Neuronal stem cell (in vitro differentiated cells): ENCODE measurements at regions not wholly inside any gene's neighbourhood (a gene's known extent, or its start where the extent isn't known, plus 50 kb on each side); places are given as distances from the start of the nearest gene placed in this dataset.

Experiments used
- DNase-seq: peaks from one replicate; pipeline ENCODE4 v3.0.0-alpha.2; 2013; ENCODE audit warnings: low spot score
- H2AFZ ChIP-seq: one replicate; pipeline ENCODE4 v1.6.1; 2013; ENCODE audit warnings: mild to moderate bottlenecking, low read length, inconsistent platforms
- H2AK5ac ChIP-seq: 2 replicates; pipeline ENCODE4 v1.6.1; 2013; ENCODE audit warnings: low read depth, mild to moderate bottlenecking, inconsistent platforms, low read length, moderate library complexity, mixed read lengths
- H2BK120ac ChIP-seq: 2 replicates; pipeline ENCODE4 v1.6.1; 2013; ENCODE audit warnings: low read depth, mild to moderate bottlenecking, inconsistent platforms, low read length, moderate library complexity, mixed read lengths
- H2BK12ac ChIP-seq: one replicate; pipeline ENCODE4 v1.6.1; 2013; ENCODE audit warnings: low read length, inconsistent platforms
- H2BK15ac ChIP-seq: 2 replicates; pipeline ENCODE4 v1.6.1; 2013; ENCODE audit warnings: mild to moderate bottlenecking, low read length, inconsistent platforms, mixed read lengths
- H2BK5ac ChIP-seq: one replicate; pipeline ENCODE4 v1.6.1; 2013; ENCODE audit warnings: inconsistent platforms, mild to moderate bottlenecking, low read length, moderate library complexity
- H3K14ac ChIP-seq: one replicate; pipeline ENCODE4 v1.6.1; 2013; ENCODE audit warnings: low read length, inconsistent platforms
- H3K18ac ChIP-seq: 2 replicates; pipeline ENCODE4 v1.6.1; 2013; ENCODE audit warnings: low read length, inconsistent platforms
- H3K23ac ChIP-seq: 2 replicates; pipeline ENCODE4 v1.6.1; 2013; ENCODE audit warnings: low read depth, mild to moderate bottlenecking, mixed read lengths, low read length, inconsistent platforms; ENCODE audit not compliant: poor library complexity
- H3K27ac ChIP-seq: replicated peaks from 3 replicates; pipeline ENCODE4 v1.5.1; 2013; ENCODE audit warnings: low read length, inconsistent platforms
- H3K27me3 ChIP-seq, 3 experiments: 2 replicates each; pipeline ENCODE4 v1.6.1; 2013; ENCODE audit warnings: low read length in 3 of 3, mild to moderate bottlenecking in 2 of 3, inconsistent platforms in 1 of 3, low read depth in 1 of 3, mixed read lengths in 1 of 3, moderate library complexity in 1 of 3; ENCODE audit not compliant: control insufficient read depth in 3 of 3, insufficient read depth in 3 of 3
- H3K36me3 ChIP-seq, 2 donors: replicated peaks in 1 of 2; 2 replicates each; pipeline ENCODE4 v1.6.1; 2013; ENCODE audit warnings: low read length in 2 of 2; ENCODE audit not compliant: control insufficient read depth in 2 of 2, insufficient read depth in 2 of 2
- H3K4ac ChIP-seq: 2 replicates; pipeline ENCODE4 v1.6.1; 2013; ENCODE audit warnings: inconsistent platforms, mild to moderate bottlenecking, low read length, moderate library complexity
- H3K4me1 ChIP-seq, 2 donors: 1 replicate in 1 of 2; 2 replicates in 1 of 2; pipeline ENCODE4 v1.6.1; 2013; ENCODE audit warnings: low read length in 2 of 2, low read depth in 1 of 2; ENCODE audit not compliant: control insufficient read depth in 2 of 2, insufficient read depth in 1 of 2
- H3K4me2 ChIP-seq: one replicate; pipeline ENCODE4 v1.6.1; 2013; ENCODE audit warnings: mild to moderate bottlenecking, low read length, inconsistent platforms; ENCODE audit not compliant: insufficient read depth, poor library complexity, severe bottlenecking
- H3K4me3 ChIP-seq, 2 donors: 2 replicates each; pipeline ENCODE4 v1.5.1; 2013; ENCODE audit warnings: low read length in 2 of 2, mild to moderate bottlenecking in 2 of 2, inconsistent platforms in 1 of 2, moderate library complexity in 1 of 2
- H3K79me1 ChIP-seq: one replicate; pipeline ENCODE4 v1.6.1; 2013; ENCODE audit warnings: low read depth, mild to moderate bottlenecking, inconsistent platforms, low read length, moderate library complexity
- H3K9ac ChIP-seq: one replicate; pipeline ENCODE4 v1.6.1; 2013; ENCODE audit warnings: mild to moderate bottlenecking, low read depth, low read length, inconsistent platforms; ENCODE audit not compliant: poor library complexity
- H3K9me3 ChIP-seq, 2 donors: replicated peaks in 1 of 2; 2 replicates each; pipeline versions ENCODE3 to v1.6.1; 2013; ENCODE audit warnings: low read length in 2 of 2, mild to moderate bottlenecking in 2 of 2, inconsistent platforms in 1 of 2, low read depth in 1 of 2, mixed read lengths in 1 of 2, moderate library complexity in 1 of 2; ENCODE audit not compliant: control insufficient read depth in 2 of 2, insufficient read depth in 1 of 2
- H4K8ac ChIP-seq: one replicate; pipeline ENCODE4 v1.6.1; 2013; ENCODE audit warnings: low read depth, mild to moderate bottlenecking, inconsistent platforms, low read length, moderate library complexity
- H4K91ac ChIP-seq: one replicate; pipeline ENCODE4 v1.6.1; 2013; ENCODE audit warnings: low read length, low read depth, mild to moderate bottlenecking, inconsistent platforms; ENCODE audit not compliant: poor library complexity
- WGBS, 2 donors: extraction: QIAGEN DNeasy Blood & Tissue Kit; methylation state at CpG; one replicate each; pipeline ENCODE4 v1.1.7; 2013; ENCODE audit warnings: missing lambda C conversion rate in 2 of 2, mixed read lengths in 1 of 2; ENCODE audit not compliant: insufficient read length in 2 of 2, insufficient replicate concordance in 1 of 2; ENCODE audit errors: extremely low coverage in 2 of 2; 5-methylcytosine and 5-hydroxymethylcytosine counted together

DNA sequence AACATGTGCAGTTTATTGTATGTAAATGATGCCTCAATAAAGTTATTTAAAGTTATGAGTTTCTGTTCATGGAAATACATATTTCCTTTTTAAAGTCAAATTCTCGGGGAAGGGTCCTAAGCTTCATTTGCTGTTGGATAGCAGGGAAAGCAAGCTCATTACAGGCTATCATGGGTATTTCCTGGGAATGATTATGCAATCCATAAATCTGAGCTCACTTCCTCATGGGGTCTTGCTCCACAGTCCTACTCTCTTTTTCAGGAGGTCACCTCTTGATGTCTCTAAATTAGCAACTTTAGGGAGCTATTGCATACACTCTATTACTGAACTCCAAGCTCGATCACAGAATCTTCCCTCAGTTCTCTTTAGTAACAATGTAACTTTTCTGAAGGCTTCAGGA is 69.9 kb upstream of the TP63 start:
- Histone ChIP-seq H3K79me1 (no peaks in the 10 kb centered on the region), H3K27me3 (no peaks in the 10 kb centered on the region), H2BK120ac (no peak overlapping the region), H3K4me3 (no peak overlapping the region), H3K27ac (no peak overlapping the region), H3K36me3 (no peaks in the 10 kb centered on the region), H3K14ac (no peak overlapping the region), H2BK5ac (no peak overlapping the region), H3K9me3 (no peaks in the 10 kb centered on the region), H3K4me1 (no peaks in the 10 kb centered on the region), H4K91ac (no peak overlapping the region), H3K23ac (no peak overlapping the region), H3K4ac (no peak overlapping the region), H3K9ac (no peak overlapping the region), H2AFZ (no peak overlapping the region), H2AK5ac (no peak overlapping the region), H3K18ac (no peak overlapping the region), H4K8ac (no peak overlapping the region), H2BK15ac (no peak overlapping the region), H2BK12ac (no peak overlapping the region), H3K4me2 (no peak overlapping the region)
- no CpG with 5 or more reads among the region's 2 CpGs for WGBS, 2 donors
- DNase-seq, result no peak

DNA sequence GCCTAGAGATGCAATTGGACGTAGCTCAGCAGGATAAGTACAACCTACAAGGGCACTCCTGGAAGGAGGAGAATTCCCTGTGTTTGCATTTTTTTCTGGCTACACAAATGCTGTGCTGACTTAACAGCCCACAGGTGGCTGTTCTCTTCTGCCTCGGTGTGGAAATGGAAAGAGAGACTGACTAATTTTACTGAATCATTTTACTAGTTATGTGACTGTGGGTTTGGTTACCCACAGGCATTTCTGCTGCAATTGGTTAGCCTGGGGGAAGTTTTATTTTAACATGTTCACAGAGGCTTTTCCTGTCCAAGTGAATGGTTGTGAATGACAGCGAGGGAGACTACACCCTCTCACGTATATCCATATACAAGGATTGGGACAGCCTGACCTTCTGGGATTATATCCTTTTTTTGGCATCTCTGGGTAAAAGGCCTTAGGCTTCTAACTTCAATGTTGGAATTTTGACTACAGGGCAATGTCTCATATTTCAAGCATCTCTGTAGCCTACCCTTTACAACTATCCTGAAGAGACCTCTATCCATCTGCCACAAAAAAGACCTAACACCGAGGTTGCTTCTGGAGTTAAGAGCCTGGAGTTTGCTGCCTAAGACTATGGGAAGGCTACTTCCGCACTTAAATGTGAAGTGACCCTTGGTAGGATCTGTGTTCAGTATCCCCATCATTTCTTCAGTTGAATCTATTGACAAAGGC is 67.2 kb upstream of the TP63 start:
- Histone ChIP-seq H3K27me3 (no peaks in the 10 kb centered on the region), H3K18ac (no peak overlapping the region), H2AFZ (no peak overlapping the region), H2BK15ac (no peak overlapping the region), H3K36me3 (no peaks in the 10 kb centered on the region), H3K4ac (no peak overlapping the region), H2BK5ac (no peak overlapping the region), H3K9ac (no peak overlapping the region), H2BK120ac (no peak overlapping the region), H4K91ac (no peak overlapping the region), H2BK12ac (no peak overlapping the region), H3K27ac (no peak overlapping the region), H3K4me2 (no peak overlapping the region), H3K79me1 (no peaks in the 10 kb centered on the region), H4K8ac (no peak overlapping the region), H3K4me1 (no peaks in the 10 kb centered on the region), H3K4me3 (no peak overlapping the region), H3K14ac (no peak overlapping the region), H2AK5ac (no peak overlapping the region), H3K23ac (no peak overlapping the region), H3K9me3 (no peaks in the 10 kb centered on the region)
- DNase-seq, result no peak
- no CpG with 5 or more reads among the region's 6 CpGs for WGBS, 2 donors

GRCh38 chr3:189566550-189567130 is 64.5 kb upstream of the TP63 start:
- Histone ChIP-seq H2BK12ac (no peak overlapping the region), H3K9me3 (no peaks in the 10 kb centered on the region)
- no CpG with 5 or more reads among the region's 2 CpGs for WGBS, 2 donors

GRCh38 chr3:189567322-189567721 is 63.9 kb upstream of the TP63 start:
- Histone ChIP-seq H4K91ac (no peak overlapping the region), H3K18ac (no peak overlapping the region), H3K27me3 (no peaks in the 10 kb centered on the region), H2BK120ac (no peak overlapping the region), H3K4me1 (no peaks in the 10 kb centered on the region), H3K14ac (no peak overlapping the region), H3K27ac (no peak overlapping the region), H2AK5ac (no peak overlapping the region), H2BK15ac (no peak overlapping the region), H3K79me1 (no peaks in the 10 kb centered on the region), H3K9me3 (no peaks in the 10 kb centered on the region), H4K8ac (no peak overlapping the region), H3K4me3 (no peak overlapping the region), H2BK5ac (no peak overlapping the region), H2AFZ (no peak overlapping the region), H3K23ac (no peak overlapping the region), H3K36me3 (no peaks in the 10 kb centered on the region), H3K4me2 (no peak overlapping the region), H2BK12ac (no peak overlapping the region), H3K4ac (no peak overlapping the region), H3K9ac (no peak overlapping the region)
- WGBS, 2 donors, result no CpG with 5 or more reads among the region's 2 CpGs
- DNase-seq, result no peak

More at GRCh38 chr3:189566550-189567130, 64.5 kb upstream of the TP63 start:
- H3K4me2 ChIP-seq, result no peak overlapping the region
- no peak overlapping the region for H2BK5ac ChIP-seq
- no peaks in the 10 kb centered on the region for H3K4me1 ChIP-seq
- H3K36me3 ChIP-seq, result no peaks in the 10 kb centered on the region
- no peak overlapping the region for H2AFZ ChIP-seq
- no peak overlapping the region for H3K4ac ChIP-seq
- H3K18ac ChIP-seq, result no peak overlapping the region
- H2BK15ac ChIP-seq, result no peak overlapping the region
- no peak overlapping the region for H4K91ac ChIP-seq
- H3K27ac ChIP-seq, result no peak overlapping the region
- H3K27me3 ChIP-seq, result no peaks in the 10 kb centered on the region
- H3K14ac ChIP-seq, result no peak overlapping the region
- DNase-seq, result no peak
- no peak overlapping the region for H2AK5ac ChIP-seq
- no peak overlapping the region for H3K9ac ChIP-seq
- H4K8ac ChIP-seq, result no peak overlapping the region
- no peak overlapping the region for H2BK120ac ChIP-seq
- H3K79me1 ChIP-seq, result no peaks in the 10 kb centered on the region
- no peak overlapping the region for H3K23ac ChIP-seq
- no peak overlapping the region for H3K4me3 ChIP-seq
